Naive thymus-derived CD8-positive, alpha-beta T cell (primary cell): ENCODE measurements at regions not wholly inside any gene's neighbourhood (a gene's known extent, or its start where the extent isn't known, plus 50 kb on each side); places are given as distances from the start of the nearest gene placed in this dataset.
"Not testable (repeated sequence)": the region's sequence is repeated elsewhere in the genome, so short reads cannot be mapped to it uniquely, and the experiment has no call there.

ENCODE experiments used
- ATAC-seq, 2 donors: fragments of 150-1000 bp; cut with Tn5 transposase in 1 of 2; sonication (Bioruptor Pico), chemical (Tn5 transposase) in 1 of 2; 1 replicate in 1 of 2; 2 replicates in 1 of 2; pipeline ENCODE4 v1.10.0; 2021; ENCODE audit warnings: mild to moderate bottlenecking in 2 of 2, moderate library complexity in 2 of 2
- POLR2A ChIA-PET: fragments of 350-600 bp; sonication (Branson Sonifier 250); formaldehyde crosslinking; loops from one replicate; lab custom pipeline; 2021; ENCODE audit warnings: antibody characterized with exemption; lab: Charles Lee
- DNase-seq, 10 donors: peaks; one replicate each; pipeline versions ENCODE4 v3.0.0 to v3.0.0-alpha.2; 2020 to 2022
- H3K27ac Mint-ChIP-seq, 10 donors: one replicate each; pipeline ENCODE4 v1.8.0; 2020 to 2022; ENCODE audit warnings: mild to moderate bottlenecking in 10 of 10, mixed read lengths in 10 of 10, moderate library complexity in 4 of 10, inconsistent platforms in 1 of 10
- H3K27me3 Mint-ChIP-seq, 5 donors: one replicate each; pipeline ENCODE4 v1.8.0; 2021 to 2022; ENCODE audit warnings: mixed read lengths in 5 of 5
- H3K36me3 Mint-ChIP-seq, 3 donors: one replicate each; pipeline ENCODE4 v1.8.0; 2020 to 2022; ENCODE audit warnings: mixed read lengths in 3 of 3, mild to moderate bottlenecking in 2 of 3, inconsistent platforms in 1 of 3
- H3K4me1 Mint-ChIP-seq, 4 donors: one replicate each; pipeline ENCODE4 v1.8.0; 2021 to 2022; ENCODE audit warnings: mixed read lengths in 4 of 4
- H3K4me3 Mint-ChIP-seq, 10 donors: one replicate each; pipeline ENCODE4 v1.8.0; 2020 to 2022; ENCODE audit warnings: mild to moderate bottlenecking in 10 of 10, mixed read lengths in 10 of 10, moderate library complexity in 6 of 10, inconsistent platforms in 1 of 10
- H3K9me3 Mint-ChIP-seq, 9 donors: one replicate each; pipeline ENCODE4 v1.8.0; 2020 to 2022; ENCODE audit warnings: mixed read lengths in 9 of 9, mild to moderate bottlenecking in 3 of 9, inconsistent platforms in 1 of 9, moderate library complexity in 1 of 9

DNA sequence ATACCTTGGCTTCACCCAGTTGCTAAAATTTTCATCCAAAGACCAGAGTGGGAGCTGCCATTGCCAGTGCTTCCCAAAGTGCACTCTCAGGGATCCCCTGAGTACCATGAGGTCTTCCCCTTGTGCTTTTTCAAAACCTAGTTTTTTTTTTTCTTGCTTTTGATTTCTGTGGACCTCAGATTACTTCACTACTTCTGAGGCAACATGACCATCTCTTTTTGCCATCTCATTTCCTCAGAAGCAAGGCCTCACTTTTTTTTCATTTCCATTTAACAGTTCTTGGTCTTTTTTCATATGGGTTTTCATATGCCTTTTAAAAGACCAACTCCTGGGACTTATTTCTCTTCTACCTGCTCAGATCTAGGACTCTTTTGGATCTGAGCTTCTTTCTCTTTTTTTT lies 64.1 kb upstream of the MMS22L start:
- DNase-seq = no peak
- ATAC-seq = no peak
- Mint-ChIP-seq H3K27me3 (peaks cover 0 to 5% (median 3%) of the 10 kb centered on the region in 5 donors), H3K36me3 (no peaks in the 10 kb centered on the region), H3K27ac (no peak overlapping the region), H3K4me1 (no peaks in the 10 kb centered on the region), H3K4me3 (no peak overlapping the region), H3K9me3 (peaks cover 0 to 9% (median 0%) of the 10 kb centered on the region in 9 donors)
- POLR2A ChIA-PET = no interaction called here

DNA sequence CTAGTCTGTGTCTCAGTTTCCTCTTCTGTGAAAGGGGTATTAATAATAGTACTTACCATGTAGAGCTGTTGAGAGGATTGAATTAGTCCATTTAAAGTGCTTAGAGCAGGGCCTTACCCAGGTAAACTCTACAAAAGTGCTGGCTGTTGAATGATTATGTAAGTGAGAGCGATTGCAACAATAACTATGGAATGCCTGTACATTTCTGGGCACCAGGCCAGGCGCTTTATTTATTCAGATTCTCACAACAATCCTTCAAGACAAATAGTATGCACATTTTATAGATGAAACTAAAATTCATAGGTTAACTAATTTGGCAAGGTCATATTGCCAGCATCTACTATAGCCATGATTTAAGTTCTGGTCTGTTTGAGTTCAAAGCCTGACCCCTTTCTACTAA lies 78.3 kb upstream of the MMS22L start:
- POLR2A ChIA-PET = no interaction called here
- ATAC-seq (no peak), DNase-seq (no peak)
- Mint-ChIP-seq H3K9me3 (no peaks in the 10 kb centered on the region), H3K27me3 (peaks cover 3 to 19% (median 10%) of the 10 kb centered on the region in 5 donors), H3K27ac (no peak overlapping the region), H3K4me3 (no peak overlapping the region), H3K4me1 (no peaks in the 10 kb centered on the region), H3K36me3 (no peaks in the 10 kb centered on the region)

DNA sequence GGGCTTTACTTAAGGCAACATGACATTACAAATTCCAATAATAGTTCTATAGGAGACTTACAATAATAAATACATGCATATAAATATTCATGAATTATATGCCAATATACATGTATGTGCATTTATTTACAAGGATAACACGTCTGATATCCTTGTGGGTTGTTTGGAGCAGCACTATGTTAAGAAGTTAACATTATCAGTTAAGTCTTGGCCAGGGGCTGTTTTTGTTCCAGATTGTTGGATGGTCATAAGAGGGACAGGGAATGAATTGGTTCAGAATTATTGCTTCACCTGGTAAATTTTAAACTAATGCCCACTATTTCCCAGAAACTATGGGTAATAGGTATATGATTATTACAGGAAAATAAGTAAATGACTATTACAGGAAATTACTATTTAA lies 81.3 kb upstream of the MMS22L start:
- H3K4me1 Mint-ChIP-seq = no peaks in the 10 kb centered on the region
- no peaks in the 10 kb centered on the region for H3K36me3 Mint-ChIP-seq
- POLR2A ChIA-PET = no interaction called here
- no peak for ATAC-seq
- no peak overlapping the region for H3K27ac Mint-ChIP-seq
- H3K4me3 Mint-ChIP-seq = no peak overlapping the region
- H3K9me3 Mint-ChIP-seq = no peaks in the 10 kb centered on the region
- H3K27me3 Mint-ChIP-seq = peaks cover 0 to 5% (median 3%) of the 10 kb centered on the region in 5 donors
- DNase-seq = no peak

DNA sequence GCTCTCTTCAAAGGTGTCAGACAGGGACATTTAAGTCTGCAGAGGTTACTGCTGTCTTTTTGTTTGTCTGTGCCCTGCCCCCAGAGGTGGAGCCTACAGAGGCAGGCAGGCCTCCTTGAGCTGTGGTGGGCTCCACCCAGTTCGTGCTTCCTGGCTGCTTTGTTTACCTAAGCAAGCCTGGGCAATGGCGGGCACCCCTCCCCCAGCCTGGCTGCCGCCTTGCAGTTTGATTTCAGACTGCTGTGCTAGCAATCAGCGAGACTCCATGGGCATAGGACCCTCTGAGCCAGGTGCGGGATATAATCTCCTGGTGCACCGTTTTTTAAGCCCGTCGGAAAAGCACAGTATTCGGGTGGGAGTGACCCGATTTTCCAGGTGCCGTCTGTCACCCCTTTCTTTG lies 99.1 kb upstream of the MMS22L start:
- ATAC-seq, H3K27me3 Mint-ChIP-seq, H3K4me1 Mint-ChIP-seq, H3K36me3 Mint-ChIP-seq, H3K27ac Mint-ChIP-seq, H3K4me3 Mint-ChIP-seq, POLR2A ChIA-PET, DNase-seq: not testable (repeated sequence)
- H3K9me3 Mint-ChIP-seq = peaks cover 0 to 21% (median 0%) of the 10 kb centered on the region in 9 donors

DNA sequence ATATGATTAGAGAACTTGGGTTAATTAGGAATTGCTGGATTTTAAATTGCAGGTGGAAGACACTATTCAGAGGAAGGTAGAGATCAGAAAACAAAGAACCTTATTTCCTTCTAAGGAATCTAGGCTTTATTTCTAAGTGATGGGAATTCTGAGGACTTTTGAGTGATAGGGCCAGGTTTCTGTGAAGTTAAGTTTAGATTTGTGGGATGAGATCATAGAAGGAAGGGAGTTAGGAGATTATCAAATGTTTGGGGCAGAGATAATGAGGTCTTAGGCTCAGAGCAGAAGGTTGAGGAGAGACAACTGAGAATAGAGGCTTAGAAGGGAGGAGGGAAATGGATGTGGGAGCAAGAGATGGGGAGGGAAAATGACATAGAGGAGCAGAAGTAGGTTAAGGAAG lies 109.7 kb upstream of the MMS22L start:
- Mint-ChIP-seq H3K27me3 (peaks cover 6 to 20% (median 10%) of the 10 kb centered on the region in 5 donors), H3K4me1 (no peaks in the 10 kb centered on the region), H3K9me3 (no peaks in the 10 kb centered on the region), H3K27ac (no peak overlapping the region), H3K4me3 (no peak overlapping the region), H3K36me3 (no peaks in the 10 kb centered on the region)
- POLR2A ChIA-PET = no interaction called here
- no peak for DNase-seq
- no peak for ATAC-seq

DNA sequence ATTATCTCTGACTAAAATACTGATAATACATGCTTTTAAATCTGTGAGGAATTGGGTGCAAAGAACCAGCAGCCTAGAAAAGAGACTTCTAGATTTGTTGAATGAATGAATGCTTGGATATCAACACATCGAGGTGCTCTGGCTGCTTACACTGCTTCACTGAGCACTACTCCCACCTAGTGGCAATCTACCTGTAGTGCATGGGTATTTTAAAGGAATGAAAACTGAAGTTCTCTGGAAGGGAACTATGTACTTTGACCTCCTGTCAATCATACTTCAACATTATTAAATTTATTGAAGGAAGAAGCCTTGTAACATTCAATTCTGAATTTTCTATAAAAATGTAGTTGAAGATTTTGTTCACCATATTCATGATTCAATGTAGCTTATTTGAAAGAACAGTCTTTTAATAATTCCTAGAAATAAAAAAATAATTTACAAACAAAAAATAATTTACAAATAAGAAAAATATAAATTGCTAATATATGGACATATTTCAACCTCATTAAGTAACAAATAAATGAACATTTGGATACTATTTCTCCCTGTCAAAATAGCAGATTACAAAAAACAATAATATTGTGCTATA lies 111.2 kb upstream of the MMS22L start:
- ATAC-seq = peak; percentile 41 to 57
- peak in 9 of 10 donors; percentile 3 to 68 (median 42) for DNase-seq
- POLR2A ChIA-PET = no interaction called here

DNA sequence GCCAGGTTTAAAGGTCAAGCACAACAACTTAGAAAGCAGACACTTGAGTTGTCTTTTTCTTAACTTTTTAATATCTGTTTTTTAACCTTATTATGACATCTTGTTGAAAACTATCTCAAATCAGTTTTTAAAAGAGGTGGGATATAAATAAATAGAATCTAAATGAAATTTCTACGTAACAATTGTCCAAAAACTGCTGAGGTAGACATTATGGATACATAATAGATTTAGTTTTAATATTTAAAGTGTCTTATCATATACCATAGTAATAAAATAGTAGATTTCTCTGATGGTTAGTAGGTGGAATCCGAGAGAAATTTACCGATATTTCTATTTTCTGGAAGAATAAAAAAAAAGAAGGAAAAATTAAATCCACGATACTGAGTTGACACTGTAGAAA lies 113.9 kb upstream of the MMS22L start:
- Mint-ChIP-seq H3K36me3 (no peaks in the 10 kb centered on the region), H3K4me3 (no peak overlapping the region), H3K27me3 (peaks cover 1 to 14% (median 7%) of the 10 kb centered on the region in 5 donors), H3K9me3 (no peaks in the 10 kb centered on the region), H3K4me1 (no peaks in the 10 kb centered on the region), H3K27ac (no peak overlapping the region)
- ATAC-seq (no peak), DNase-seq (no peak)
- POLR2A ChIA-PET = no interaction called here

More for the DNA sequence above, 111.2 kb upstream of the MMS22L start:
- H3K27me3 Mint-ChIP-seq = peaks cover 5 to 15% (median 9%) of the 10 kb centered on the region in 5 donors
- no peak overlapping the region for H3K27ac Mint-ChIP-seq
- no peaks in the 10 kb centered on the region for H3K4me1 Mint-ChIP-seq
- H3K36me3 Mint-ChIP-seq = no peaks in the 10 kb centered on the region
- no peak overlapping the region for H3K4me3 Mint-ChIP-seq
- no peaks in the 10 kb centered on the region for H3K9me3 Mint-ChIP-seq

DNA sequence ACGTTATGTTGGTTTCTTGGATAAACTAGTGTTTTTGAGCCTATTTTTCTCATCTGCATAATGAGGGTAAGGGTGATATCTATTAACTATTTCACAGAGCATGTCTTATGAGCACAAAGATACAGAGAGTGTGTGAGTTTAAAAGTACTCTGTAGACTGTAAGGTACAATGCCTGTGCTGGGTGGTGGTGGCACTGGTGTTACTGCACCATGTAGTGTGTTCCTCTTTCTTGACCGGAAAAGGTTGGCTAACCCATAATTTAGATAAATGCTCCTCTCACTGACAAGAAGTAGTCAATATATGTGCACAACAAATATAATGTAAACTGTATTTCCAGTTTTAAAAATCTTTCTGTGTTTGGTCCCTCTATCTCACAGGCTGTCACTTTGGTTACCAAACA lies 116.2 kb upstream of the MMS22L start:
- peaks cover 0 to 9% (median 2%) of the 10 kb centered on the region in 5 donors for H3K27me3 Mint-ChIP-seq
- H3K27ac Mint-ChIP-seq = no peak overlapping the region
- no peaks in the 10 kb centered on the region for H3K36me3 Mint-ChIP-seq
- no peak for DNase-seq
- H3K9me3 Mint-ChIP-seq = no peaks in the 10 kb centered on the region
- H3K4me1 Mint-ChIP-seq = no peaks in the 10 kb centered on the region
- POLR2A ChIA-PET = no interaction called here
- no peak for ATAC-seq
- no peak overlapping the region for H3K4me3 Mint-ChIP-seq

DNA sequence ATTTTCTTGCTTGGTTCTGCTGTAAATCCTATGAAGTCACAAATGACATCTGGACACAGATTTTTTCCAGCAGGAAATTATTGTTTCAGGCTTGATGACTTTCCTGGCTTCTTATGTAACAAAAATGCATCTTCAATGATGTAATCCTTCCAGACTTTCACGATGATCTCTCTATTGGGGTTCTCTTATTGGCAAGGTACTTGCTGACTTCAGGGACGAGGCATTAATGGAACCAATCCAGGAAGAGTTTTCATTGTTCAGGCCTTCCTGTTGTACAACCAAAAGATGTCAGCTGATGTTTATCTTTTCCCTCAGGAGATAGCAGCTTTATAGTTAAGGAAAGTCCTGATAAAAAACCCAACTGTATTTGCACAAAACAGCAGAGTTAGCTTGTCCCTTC lies 118.5 kb upstream of the MMS22L start:
- Mint-ChIP-seq H3K27ac (no peak overlapping the region), H3K27me3 (peaks cover 0 to 9% (median 2%) of the 10 kb centered on the region in 5 donors), H3K36me3 (no peaks in the 10 kb centered on the region), H3K9me3 (no peaks in the 10 kb centered on the region), H3K4me1 (no peaks in the 10 kb centered on the region), H3K4me3 (no peak overlapping the region)
- ATAC-seq = no peak
- POLR2A ChIA-PET = no interaction called here
- no peak for DNase-seq

DNA sequence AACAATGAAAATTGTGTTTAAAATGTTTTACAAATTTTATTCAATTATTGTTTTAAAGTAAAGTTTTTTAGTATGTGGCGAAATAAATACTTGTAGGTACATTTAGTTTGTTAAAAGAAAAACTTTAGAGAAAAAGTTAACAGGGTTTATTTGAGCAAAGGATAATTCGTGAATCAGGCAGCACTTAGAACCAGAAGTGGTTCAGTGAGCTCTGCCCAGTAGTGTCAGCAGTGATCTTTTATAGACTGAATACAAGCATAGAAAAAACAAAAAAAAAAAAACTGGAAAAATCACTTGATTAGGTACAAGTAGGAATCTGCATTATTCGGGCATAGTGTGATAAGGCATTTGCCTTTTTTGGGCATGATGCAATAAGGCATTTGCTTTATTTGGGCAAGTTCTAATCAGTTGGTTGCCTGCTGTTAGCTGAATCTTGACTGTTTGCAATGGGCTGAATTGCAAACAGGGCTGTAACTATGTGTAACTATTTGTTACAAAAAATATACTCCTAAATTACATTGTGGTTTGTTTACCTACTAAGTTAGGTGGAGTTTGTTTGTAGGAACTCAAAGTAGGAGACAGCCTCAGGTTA lies 122.9 kb upstream of the MMS22L start:
- H3K36me3 Mint-ChIP-seq = no peaks in the 10 kb centered on the region
- no peaks in the 10 kb centered on the region for H3K4me1 Mint-ChIP-seq
- DNase-seq (no peak), ATAC-seq (no peak)
- POLR2A ChIA-PET = no interaction called here
- no peak overlapping the region for H3K27ac Mint-ChIP-seq
- H3K9me3 Mint-ChIP-seq = no peaks in the 10 kb centered on the region
- H3K27me3 Mint-ChIP-seq = peaks cover 3 to 12% (median 5%) of the 10 kb centered on the region in 5 donors
- no peak overlapping the region for H3K4me3 Mint-ChIP-seq

DNA sequence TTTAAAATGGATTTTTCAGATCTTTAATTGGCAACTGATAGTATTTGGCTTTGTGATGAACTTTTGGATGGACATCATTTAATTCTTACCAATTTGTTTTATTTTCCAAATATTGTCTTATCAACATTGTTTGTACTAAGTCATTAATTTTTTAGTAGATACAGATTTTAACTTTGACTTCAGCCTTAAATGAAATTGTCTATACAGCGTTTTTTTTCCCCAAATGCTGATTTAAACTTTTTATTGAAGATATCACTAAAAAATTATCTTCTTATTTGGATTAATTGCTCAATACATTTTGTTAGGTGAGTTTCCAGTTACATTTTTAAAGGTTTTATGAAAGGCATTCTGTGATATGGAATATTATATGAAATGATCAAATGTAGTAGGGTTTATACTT lies 123.6 kb upstream of the MMS22L start:
- H3K4me1 Mint-ChIP-seq = no peaks in the 10 kb centered on the region
- H3K27me3 Mint-ChIP-seq = peaks cover 3 to 9% (median 5%) of the 10 kb centered on the region in 5 donors
- no peaks in the 10 kb centered on the region for H3K9me3 Mint-ChIP-seq
- no peaks in the 10 kb centered on the region for H3K36me3 Mint-ChIP-seq
- H3K27ac Mint-ChIP-seq = no peak overlapping the region
- no peak overlapping the region for H3K4me3 Mint-ChIP-seq
- POLR2A ChIA-PET = no interaction called here
- DNase-seq (no peak), ATAC-seq (no peak)

DNA sequence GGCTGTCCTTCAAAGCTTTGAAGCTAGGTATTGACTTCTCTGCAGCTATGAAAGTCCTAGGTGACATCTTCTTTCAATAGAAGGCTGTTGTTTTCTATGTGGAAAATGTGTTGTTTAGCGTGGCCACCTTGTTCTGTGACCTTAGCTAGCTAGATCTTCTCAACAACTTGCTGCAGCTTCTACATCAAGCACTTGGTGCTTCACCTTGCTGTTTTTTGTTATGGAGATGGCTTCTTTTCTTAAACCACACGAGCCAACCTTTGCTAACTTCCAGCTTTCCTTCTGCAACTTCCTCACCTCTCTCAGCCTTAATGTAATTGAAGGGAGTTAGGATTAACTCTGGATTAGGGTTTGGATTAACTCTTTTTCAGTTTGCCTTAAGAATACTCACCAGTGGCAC lies 128.6 kb upstream of the MMS22L start:
- H3K27ac Mint-ChIP-seq = no peak overlapping the region
- H3K27me3 Mint-ChIP-seq = peaks cover 0 to 17% (median 4%) of the 10 kb centered on the region in 5 donors
- peaks cover 0 to 9% (median 0%) of the 10 kb centered on the region in 9 donors for H3K9me3 Mint-ChIP-seq
- POLR2A ChIA-PET = no interaction called here
- DNase-seq (no peak), ATAC-seq (no peak)
- no peaks in the 10 kb centered on the region for H3K36me3 Mint-ChIP-seq
- H3K4me3 Mint-ChIP-seq = no peak overlapping the region
- H3K4me1 Mint-ChIP-seq = no peaks in the 10 kb centered on the region

DNA sequence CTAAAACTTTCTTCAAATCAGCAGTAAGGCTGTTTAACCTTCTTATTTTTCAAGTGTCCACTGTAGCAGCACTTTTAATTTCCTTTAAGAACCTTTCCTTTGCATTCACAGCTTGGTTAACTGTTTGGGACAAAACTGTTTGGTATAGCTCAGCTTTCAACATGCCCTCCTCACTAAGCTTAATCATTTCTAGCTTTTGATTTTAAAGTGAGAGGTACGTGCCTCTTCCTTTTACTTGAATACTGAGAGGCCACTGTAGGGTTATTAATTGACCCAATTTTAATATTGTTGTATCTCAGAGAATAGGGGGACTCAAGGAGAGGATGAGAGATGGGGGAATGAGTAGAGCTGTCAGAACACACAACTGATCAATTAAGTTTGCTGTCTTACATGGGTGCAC lies 129.5 kb upstream of the MMS22L start:
- H3K36me3 Mint-ChIP-seq = no peaks in the 10 kb centered on the region
- DNase-seq (no peak), ATAC-seq (no peak)
- no peak overlapping the region for H3K4me3 Mint-ChIP-seq
- no peaks in the 10 kb centered on the region for H3K4me1 Mint-ChIP-seq
- peaks cover 0 to 17% (median 4%) of the 10 kb centered on the region in 5 donors for H3K27me3 Mint-ChIP-seq
- H3K9me3 Mint-ChIP-seq = peaks cover 0 to 14% (median 0%) of the 10 kb centered on the region in 9 donors
- H3K27ac Mint-ChIP-seq = no peak overlapping the region
- POLR2A ChIA-PET = no interaction called here

DNA sequence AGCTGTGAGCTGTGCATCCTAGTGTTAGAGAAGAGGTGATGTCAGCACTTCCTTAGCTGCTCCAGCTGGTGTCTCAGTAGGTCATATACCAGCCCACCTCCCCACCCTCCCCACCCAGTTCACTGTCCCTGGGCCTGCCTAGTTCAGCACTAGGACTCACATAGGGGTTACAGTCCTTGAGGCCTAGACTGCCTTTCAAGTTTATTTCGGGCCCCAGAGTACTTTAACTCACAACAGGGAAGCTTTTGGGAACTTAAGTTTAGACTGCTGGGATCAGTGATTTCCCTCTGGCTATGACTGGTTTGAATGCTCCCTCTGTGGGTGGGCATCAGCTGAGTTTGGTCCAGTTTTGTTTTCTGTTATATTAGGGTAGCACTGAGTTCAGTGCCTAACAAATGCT lies 139.2 kb upstream of the MMS22L start:
- H3K36me3 Mint-ChIP-seq = no peaks in the 10 kb centered on the region
- no peak overlapping the region for H3K4me3 Mint-ChIP-seq
- ATAC-seq = no peak
- peaks cover 0 to 21% (median 11%) of the 10 kb centered on the region in 5 donors for H3K27me3 Mint-ChIP-seq
- peaks cover 0 to 27% (median 11%) of the 10 kb centered on the region in 9 donors for H3K9me3 Mint-ChIP-seq
- POLR2A ChIA-PET = no interaction called here
- no peak for DNase-seq
- no peak overlapping the region for H3K27ac Mint-ChIP-seq
- no peaks in the 10 kb centered on the region for H3K4me1 Mint-ChIP-seq
